ENCODE measurements at regions not wholly inside any gene's neighbourhood (a gene's known extent, or its start where the extent isn't known, plus 50 kb on each side); places are given as distances from the start of the nearest gene placed in this dataset.
A peak's percentile ranks its signal among the peaks of the same experiment; 100 is the strongest.

DNA sequence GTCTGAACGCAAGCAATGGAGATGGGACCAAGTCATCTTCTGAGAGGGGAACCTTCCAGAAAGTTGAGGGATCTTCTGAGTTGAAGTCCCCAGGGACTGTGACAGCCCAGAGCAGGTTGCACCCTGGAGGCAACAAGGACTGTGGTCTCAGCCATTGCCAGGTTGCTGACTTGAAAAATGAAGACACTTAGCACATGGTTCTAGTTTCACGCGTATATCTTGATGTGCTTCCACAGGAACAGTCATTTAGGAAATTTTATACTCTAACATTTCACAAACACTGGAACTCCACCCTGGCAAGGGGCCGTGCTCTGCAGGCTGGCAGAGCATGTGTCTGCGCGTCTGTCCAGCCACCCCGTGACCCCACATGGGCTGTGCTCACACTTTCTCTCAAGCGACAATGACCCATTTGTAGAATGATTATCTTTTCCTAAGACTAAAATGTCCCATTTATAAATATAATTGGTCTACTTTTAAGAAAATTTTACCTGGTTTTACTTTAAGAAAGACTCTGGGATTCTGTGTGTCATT lies 157.0 kb downstream of the ERMARD start:
- Histone ChIP-seq H3K23ac (ENCODE audit: low read depth, low read length, poor library complexity) (no peak overlapping the region), H3K79me1 (ENCODE audit: low read depth, low read length) (no peaks in the 10 kb centered on the region), H2AFZ (ENCODE audit: low read length) (no peak overlapping the region), H4K91ac (ENCODE audit: low read depth, low read length, poor library complexity) (no peak overlapping the region), H3K14ac (ENCODE audit: low read length) (no peak overlapping the region), H3K18ac (ENCODE audit: low read length) (no peak overlapping the region), H3K4me1 (ENCODE audit: control insufficient read depth in 2 of 2, insufficient read depth in 1 of 2, low read depth in 1 of 2, low read length in 2 of 2) (peaks cover 5 to 11% of the 10 kb centered on the region in 2 donors), H3K4me2 (ENCODE audit: insufficient read depth, low read length, poor library complexity, severe bottlenecking) (no peak overlapping the region), H3K27me3 (ENCODE audit: control insufficient read depth in 3 of 3, insufficient read depth in 3 of 3, low read depth in 1 of 3, low read length in 3 of 3) (peaks cover 0 to 5% (median 0%) of the 10 kb centered on the region in 3 experiments), H3K27ac (replicated peaks; ENCODE audit: low read length) (no peak overlapping the region), H2BK5ac (ENCODE audit: low read length) (no peak overlapping the region), H4K8ac (ENCODE audit: low read depth, low read length) (no peak overlapping the region), H2AK5ac (ENCODE audit: low read depth, low read length) (no peak overlapping the region), H2BK15ac (ENCODE audit: low read length) (no peak overlapping the region), H3K9me3 (replicated peaks in 1 of 2; ENCODE audit: control insufficient read depth in 2 of 2, insufficient read depth in 1 of 2, low read depth in 1 of 2, low read length in 2 of 2) (no peaks in the 10 kb centered on the region), H3K36me3 (replicated peaks in 1 of 2; ENCODE audit: control insufficient read depth in 2 of 2, insufficient read depth in 2 of 2, low read length in 2 of 2) (no peaks in the 10 kb centered on the region), H2BK120ac (ENCODE audit: low read depth, low read length) (no peak overlapping the region), H2BK12ac (ENCODE audit: low read length) (no peak overlapping the region), H3K4me3 (ENCODE audit: low read length in 2 of 2) (no peak overlapping the region), H3K9ac (ENCODE audit: low read depth, low read length, poor library complexity) (no peak overlapping the region), H3K4ac (ENCODE audit: low read length) (no peak overlapping the region)
- no CpG with 5 or more reads among the region's 8 CpGs for WGBS, 2 donors (ENCODE audit: extremely low coverage in 2 of 2, insufficient read length in 2 of 2, insufficient replicate concordance in 1 of 2)
- no peak for DNase-seq (ENCODE audit: low spot score)

DNA sequence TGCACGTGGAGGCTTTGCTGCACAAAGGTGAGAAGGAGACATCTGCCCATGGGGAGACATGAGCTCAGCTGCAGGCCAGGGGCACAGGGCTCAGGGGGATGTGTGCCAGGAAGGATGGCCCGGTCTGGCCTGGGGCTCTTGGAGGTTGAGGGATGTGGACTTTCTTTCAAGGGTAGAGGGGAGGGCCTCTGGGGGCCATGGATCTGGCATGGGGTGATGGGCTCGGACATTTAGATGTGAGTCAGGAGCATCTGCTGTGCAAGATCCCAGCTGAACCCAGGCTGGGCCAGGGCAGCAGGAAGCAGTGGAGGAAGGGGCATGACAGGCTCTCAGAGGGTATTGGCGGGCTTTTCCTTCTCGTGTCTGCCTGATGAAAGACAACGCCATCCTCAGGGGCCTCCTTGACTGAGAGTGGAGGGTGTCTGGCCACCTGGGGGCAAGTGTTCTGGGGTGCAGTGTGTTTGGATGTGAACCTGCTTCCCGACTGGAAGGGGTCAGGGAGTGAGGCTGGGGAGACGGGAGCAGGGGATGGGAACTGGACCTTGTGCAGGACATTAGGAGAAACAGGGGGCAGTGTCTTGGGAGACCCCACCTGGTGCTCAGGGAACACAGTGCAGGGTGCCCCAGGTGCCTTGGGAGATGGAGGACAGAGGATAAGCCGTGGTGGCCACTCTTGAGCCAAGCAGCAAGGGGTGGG lies 156.1 kb downstream of the ERMARD start:
- peak overlapping the region; percentile 20 for H2AK5ac ChIP-seq (ENCODE audit: low read depth, low read length)
- peak overlapping the region; percentile 50 for H3K18ac ChIP-seq (ENCODE audit: low read length)
- no peaks in the 10 kb centered on the region for H3K79me1 ChIP-seq (ENCODE audit: low read depth, low read length)
- peaks cover 0 to 5% (median 0%) of the 10 kb centered on the region in 3 experiments for H3K27me3 ChIP-seq (ENCODE audit: control insufficient read depth in 3 of 3, insufficient read depth in 3 of 3, low read depth in 1 of 3, low read length in 3 of 3)
- H3K4ac ChIP-seq (ENCODE audit: low read length): no peak overlapping the region
- H4K91ac ChIP-seq (ENCODE audit: low read depth, low read length, poor library complexity): no peak overlapping the region
- no peak overlapping the region for H3K23ac ChIP-seq (ENCODE audit: low read depth, low read length, poor library complexity)
- H3K9me3 ChIP-seq (replicated peaks in 1 of 2; ENCODE audit: control insufficient read depth in 2 of 2, insufficient read depth in 1 of 2, low read depth in 1 of 2, low read length in 2 of 2): no peaks in the 10 kb centered on the region
- H2BK120ac ChIP-seq (ENCODE audit: low read depth, low read length): no peak overlapping the region
- H2BK15ac ChIP-seq (ENCODE audit: low read length): no peak overlapping the region
- H2AFZ ChIP-seq (ENCODE audit: low read length): no peak overlapping the region
- peaks cover 5 to 11% of the 10 kb centered on the region in 2 donors for H3K4me1 ChIP-seq (ENCODE audit: control insufficient read depth in 2 of 2, insufficient read depth in 1 of 2, low read depth in 1 of 2, low read length in 2 of 2)
- H3K4me3 ChIP-seq (ENCODE audit: low read length in 2 of 2): peak overlapping the region in 1 of 2 donors; percentile 61
- no peak overlapping the region for H3K4me2 ChIP-seq (ENCODE audit: insufficient read depth, low read length, poor library complexity, severe bottlenecking)
- H2BK5ac ChIP-seq (ENCODE audit: low read length): peak overlapping the region; percentile 19
- peak overlapping the region; percentile 47 for H2BK12ac ChIP-seq (ENCODE audit: low read length)
- no peaks in the 10 kb centered on the region for H3K36me3 ChIP-seq (replicated peaks in 1 of 2; ENCODE audit: control insufficient read depth in 2 of 2, insufficient read depth in 2 of 2, low read length in 2 of 2)
- H4K8ac ChIP-seq (ENCODE audit: low read depth, low read length): no peak overlapping the region
- DNase-seq (ENCODE audit: low spot score): no peak
- no peak overlapping the region for H3K9ac ChIP-seq (ENCODE audit: low read depth, low read length, poor library complexity)
- H3K27ac ChIP-seq (replicated peaks; ENCODE audit: low read length): no peak overlapping the region
- H3K14ac ChIP-seq (ENCODE audit: low read length): peak overlapping the region; percentile 28
- no CpG with 5 or more reads among the region's 9 CpGs for WGBS, 2 donors (ENCODE audit: extremely low coverage in 2 of 2, insufficient read length in 2 of 2, insufficient replicate concordance in 1 of 2)

DNA sequence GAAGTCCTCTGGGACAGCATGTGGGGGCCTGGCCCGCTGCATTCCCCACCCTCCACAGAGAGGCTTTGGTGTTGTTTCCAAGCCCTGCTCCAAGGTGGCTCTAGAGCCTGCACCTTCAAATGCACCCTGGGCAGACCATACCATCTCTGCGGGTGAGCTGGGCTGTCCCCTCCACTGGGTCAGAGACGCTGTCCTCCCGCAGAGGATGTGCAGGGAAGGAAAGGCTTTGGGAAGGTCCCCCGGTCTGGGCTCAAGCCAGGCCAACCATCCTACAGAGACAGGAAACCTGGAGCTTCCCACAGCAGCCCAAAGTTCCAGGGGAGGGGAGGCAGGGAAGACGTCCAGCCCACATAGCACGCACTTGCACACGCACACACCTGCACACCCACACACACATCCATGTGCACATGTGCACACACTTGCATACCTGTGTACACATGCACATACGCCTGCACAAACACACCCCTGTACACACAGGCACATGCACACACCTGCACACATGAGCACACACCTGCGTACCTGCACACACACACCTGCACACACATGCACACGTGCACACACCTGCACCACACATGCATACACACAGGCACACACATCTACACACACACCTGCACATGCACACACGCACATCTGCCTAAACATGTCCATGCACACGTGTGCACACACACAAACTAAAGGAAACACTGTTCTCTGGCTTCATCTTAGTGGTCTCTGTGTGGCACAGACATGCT lies 155.4 kb downstream of the ERMARD start:
- Histone ChIP-seq H3K9ac (ENCODE audit: low read depth, low read length, poor library complexity) (no peak overlapping the region), H2AFZ (ENCODE audit: low read length) (no peak overlapping the region), H2AK5ac (ENCODE audit: low read depth, low read length) (peak overlapping the region; percentile 20), H2BK120ac (ENCODE audit: low read depth, low read length) (no peak overlapping the region), H3K27me3 (ENCODE audit: control insufficient read depth in 3 of 3, insufficient read depth in 3 of 3, low read depth in 1 of 3, low read length in 3 of 3) (peaks cover 0 to 5% (median 0%) of the 10 kb centered on the region in 3 experiments), H3K4me1 (ENCODE audit: control insufficient read depth in 2 of 2, insufficient read depth in 1 of 2, low read depth in 1 of 2, low read length in 2 of 2) (peaks cover 5 to 11% of the 10 kb centered on the region in 2 donors), H4K91ac (ENCODE audit: low read depth, low read length, poor library complexity) (no peak overlapping the region), H3K4me3 (ENCODE audit: low read length in 2 of 2) (peak overlapping the region in 1 of 2 donors; percentile 61), H4K8ac (ENCODE audit: low read depth, low read length) (no peak overlapping the region), H2BK15ac (ENCODE audit: low read length) (no peak overlapping the region), H2BK5ac (ENCODE audit: low read length) (no peak overlapping the region), H3K4ac (ENCODE audit: low read length) (no peak overlapping the region), H2BK12ac (ENCODE audit: low read length) (peak overlapping the region; percentile 47), H3K23ac (ENCODE audit: low read depth, low read length, poor library complexity) (no peak overlapping the region), H3K14ac (ENCODE audit: low read length) (peak overlapping the region; percentile 28), H3K4me2 (ENCODE audit: insufficient read depth, low read length, poor library complexity, severe bottlenecking) (no peak overlapping the region), H3K36me3 (replicated peaks in 1 of 2; ENCODE audit: control insufficient read depth in 2 of 2, insufficient read depth in 2 of 2, low read length in 2 of 2) (no peaks in the 10 kb centered on the region), H3K27ac (replicated peaks; ENCODE audit: low read length) (no peak overlapping the region), H3K9me3 (replicated peaks in 1 of 2; ENCODE audit: control insufficient read depth in 2 of 2, insufficient read depth in 1 of 2, low read depth in 1 of 2, low read length in 2 of 2) (no peaks in the 10 kb centered on the region), H3K79me1 (ENCODE audit: low read depth, low read length) (no peaks in the 10 kb centered on the region), H3K18ac (ENCODE audit: low read length) (peak overlapping the region; percentile 50)
- no peak for DNase-seq (ENCODE audit: low spot score)
- WGBS, 2 donors (ENCODE audit: extremely low coverage in 2 of 2, insufficient read length in 2 of 2, insufficient replicate concordance in 1 of 2): no CpG with 5 or more reads among the region's 13 CpGs
